HG03039 (cell line): ENCODE measurements at regions not wholly inside any gene's neighbourhood (a gene's known extent, or its start where the extent isn't known, plus 50 kb on each side); places are given as distances from the start of the nearest gene placed in this dataset.

ENCODE experiments used
- ATAC-seq: cut with Tn5 transposase; IDR thresholded peaks from one replicate; pipeline ENCODE4 v1.9.1; 2021; ENCODE audit warnings: mild to moderate bottlenecking, moderate library complexity; ENCODE audit not compliant: unreplicated experiment

DNA sequence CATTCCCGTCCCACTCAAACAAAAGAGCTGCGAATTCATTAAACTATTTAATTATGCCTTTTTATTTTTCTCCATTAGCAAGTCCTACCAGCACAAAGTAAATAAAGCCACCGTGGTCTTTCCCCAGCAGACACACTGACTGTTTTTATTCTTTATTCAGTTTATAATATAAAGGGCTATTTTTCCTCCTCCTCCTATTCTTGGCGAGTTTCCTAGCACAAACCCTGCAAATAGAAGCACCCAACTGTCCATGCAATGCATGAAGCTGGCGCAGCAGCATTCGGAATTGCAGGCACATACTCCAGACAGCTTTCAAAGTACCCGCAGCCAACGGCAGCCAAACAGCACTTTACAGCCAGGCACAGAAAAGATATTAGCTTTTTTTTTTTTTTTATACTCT lies 583.4 kb upstream of the PSMD7 start:
- ATAC-seq, result no peak

DNA sequence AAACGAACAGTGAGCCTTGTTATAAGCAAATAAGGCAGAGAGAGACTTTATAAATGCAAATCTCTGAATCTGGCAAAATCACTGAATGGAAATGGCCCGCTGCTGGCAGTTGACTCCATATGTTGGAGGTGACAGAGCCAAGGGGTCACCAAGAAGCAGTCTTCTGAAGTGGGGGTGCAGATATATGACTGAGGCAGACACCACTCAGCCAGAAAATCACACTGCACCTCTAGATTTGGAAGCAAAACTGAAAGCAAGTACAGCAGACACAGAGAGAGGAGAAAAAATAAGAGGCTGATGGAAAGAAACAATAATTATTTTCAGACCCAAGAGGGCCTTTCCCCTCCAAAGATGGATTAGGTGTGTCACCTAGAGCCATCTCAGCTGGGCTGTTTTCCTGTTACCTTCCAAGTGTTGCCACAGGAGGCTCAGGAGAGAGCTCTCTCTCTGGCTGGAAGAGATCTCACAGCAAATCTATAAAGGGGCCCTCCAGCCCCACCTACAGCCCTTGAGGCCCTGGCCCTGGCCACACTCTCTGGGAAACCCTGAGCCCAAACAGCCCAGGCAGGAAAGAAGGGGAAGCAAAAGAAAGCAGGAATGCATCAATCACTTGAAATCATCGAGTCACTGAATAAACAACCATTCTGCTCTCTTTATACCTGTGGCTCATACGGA lies 585.1 kb upstream of the PSMD7 start:
- no peak for ATAC-seq

DNA sequence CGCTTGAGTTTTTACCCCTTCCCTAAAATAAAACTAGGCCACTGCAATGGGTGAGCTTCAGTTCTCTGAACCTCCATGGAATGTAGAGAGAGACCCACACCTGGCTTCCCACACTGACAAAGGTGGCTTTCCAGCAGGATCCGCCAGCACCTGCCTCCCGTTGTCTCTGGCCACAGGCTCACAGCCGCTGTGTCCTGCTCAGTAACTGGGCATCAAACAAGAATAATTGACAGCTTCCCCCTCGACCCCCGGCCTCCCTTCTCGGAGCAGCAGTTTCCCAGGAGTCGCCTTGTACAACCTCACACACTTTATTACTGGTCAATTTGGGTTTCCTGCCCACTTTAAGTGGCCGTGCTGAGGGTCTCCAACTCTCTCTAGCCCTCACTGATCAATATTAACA lies 586.1 kb upstream of the PSMD7 start:
- ATAC-seq, result no peak

DNA sequence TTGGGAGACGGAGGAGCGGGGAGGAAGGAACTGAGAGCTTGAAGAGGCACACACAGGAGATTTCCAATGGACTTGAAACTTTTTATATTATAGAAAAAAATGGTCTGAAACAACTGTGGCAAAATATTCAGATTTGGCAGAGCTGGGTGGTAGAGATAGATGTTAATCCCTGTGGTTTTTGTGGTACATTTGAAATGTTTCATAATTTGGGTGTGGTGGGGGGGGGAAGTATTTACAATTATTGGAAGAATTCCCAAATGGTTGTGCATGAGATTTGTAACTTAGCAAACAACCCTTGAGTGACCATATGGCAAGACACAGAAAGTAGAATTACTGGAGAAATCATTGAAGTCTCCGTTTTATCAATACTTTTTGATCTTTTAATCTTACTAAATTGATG lies 588.8 kb upstream of the PSMD7 start:
- ATAC-seq, result no peak

DNA sequence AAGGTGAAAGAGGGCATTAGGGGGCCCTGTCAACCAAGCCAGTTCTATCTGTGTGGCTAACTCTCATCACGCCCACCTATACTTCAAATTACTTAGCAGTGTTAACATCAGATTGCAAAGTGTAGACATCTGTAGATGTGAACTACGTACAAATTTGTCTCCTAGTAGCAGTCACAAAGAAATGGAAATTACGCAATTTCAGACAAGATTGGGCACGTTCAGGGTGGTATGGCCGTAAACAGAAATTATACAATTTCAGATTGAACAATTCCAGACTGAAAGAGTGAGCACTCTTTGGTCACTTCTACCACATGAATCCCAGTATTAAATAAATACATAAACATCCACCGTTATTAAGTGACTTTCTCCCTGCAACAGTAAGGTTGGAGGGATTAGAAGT lies 592.7 kb upstream of the PSMD7 start:
- ATAC-seq, result no peak

DNA sequence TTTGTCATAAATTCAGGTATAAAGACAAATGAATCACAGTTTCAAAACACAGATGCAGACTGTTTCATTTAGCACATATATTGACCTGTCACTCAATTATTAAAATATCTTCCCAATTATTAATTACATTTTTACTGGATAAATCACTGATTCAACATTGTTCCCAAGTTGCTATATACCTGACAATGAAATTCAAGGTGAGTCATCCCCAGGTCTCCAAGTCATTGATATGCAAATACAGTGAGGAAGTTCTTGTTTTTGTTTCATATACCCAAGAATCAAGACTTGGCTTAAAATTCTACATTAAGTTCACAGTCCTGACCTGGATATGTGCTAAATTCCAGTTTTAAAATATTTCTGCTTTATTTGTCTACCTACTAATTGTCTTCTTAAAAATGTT lies 599.3 kb upstream of the PSMD7 start:
- ATAC-seq, result no peak

DNA sequence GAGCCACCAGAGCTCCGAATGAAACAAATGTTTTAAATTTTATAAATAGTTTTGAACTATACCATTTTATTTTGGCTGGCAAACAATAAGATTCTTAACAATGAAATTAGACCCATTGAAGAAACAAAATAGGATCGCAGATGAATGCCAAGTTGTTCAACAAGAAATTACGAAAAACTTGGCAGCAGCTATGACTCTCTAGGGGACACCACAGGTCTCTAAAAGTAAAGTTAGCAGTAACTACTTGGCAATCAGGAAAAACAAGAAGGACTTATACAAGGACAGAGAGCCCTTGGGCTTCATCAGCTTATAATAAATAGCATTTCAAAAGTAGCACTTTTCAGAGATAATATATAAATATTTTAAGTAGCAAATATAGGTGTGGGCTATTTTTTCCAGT lies 603.8 kb upstream of the PSMD7 start:
- no peak for ATAC-seq

DNA sequence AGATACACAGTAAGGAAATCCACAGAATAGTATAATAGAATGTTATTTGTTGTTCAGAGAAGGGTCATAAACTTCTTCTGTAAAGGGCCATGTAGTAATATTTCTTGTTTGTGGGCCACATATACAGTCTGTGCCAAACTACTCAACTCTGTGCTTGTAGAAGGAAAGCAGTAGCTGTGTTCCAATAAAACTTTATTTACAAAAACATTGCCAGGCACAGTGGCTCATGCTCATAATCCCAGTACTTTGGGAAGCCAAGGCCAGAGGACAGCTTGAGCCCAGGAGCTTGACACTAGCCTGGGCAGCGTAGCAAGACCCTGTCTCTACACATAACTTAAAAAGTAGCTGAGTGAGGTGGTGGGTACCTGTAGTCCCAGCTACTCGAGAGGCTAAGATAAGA lies 612.8 kb upstream of the PSMD7 start:
- ATAC-seq, result no peak

DNA sequence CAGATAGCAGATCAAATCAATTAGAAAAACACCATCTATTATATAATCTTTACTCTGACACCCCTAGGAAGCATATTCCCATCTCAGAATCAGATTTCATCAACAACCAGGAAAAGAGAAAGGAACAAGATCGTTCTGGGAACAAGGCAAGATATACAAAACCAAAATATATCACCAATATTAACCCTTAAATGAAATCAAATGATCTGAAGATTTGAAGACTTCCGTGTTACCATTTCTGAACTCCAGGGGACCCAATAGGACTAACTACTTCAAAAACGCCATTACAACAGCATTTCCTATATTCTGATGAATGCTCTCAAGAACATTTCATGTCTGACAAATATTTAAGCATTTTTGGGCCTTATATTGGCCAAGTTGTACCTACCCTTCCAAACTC lies 624.2 kb upstream of the ZFHX3 start:
- no peak for ATAC-seq

DNA sequence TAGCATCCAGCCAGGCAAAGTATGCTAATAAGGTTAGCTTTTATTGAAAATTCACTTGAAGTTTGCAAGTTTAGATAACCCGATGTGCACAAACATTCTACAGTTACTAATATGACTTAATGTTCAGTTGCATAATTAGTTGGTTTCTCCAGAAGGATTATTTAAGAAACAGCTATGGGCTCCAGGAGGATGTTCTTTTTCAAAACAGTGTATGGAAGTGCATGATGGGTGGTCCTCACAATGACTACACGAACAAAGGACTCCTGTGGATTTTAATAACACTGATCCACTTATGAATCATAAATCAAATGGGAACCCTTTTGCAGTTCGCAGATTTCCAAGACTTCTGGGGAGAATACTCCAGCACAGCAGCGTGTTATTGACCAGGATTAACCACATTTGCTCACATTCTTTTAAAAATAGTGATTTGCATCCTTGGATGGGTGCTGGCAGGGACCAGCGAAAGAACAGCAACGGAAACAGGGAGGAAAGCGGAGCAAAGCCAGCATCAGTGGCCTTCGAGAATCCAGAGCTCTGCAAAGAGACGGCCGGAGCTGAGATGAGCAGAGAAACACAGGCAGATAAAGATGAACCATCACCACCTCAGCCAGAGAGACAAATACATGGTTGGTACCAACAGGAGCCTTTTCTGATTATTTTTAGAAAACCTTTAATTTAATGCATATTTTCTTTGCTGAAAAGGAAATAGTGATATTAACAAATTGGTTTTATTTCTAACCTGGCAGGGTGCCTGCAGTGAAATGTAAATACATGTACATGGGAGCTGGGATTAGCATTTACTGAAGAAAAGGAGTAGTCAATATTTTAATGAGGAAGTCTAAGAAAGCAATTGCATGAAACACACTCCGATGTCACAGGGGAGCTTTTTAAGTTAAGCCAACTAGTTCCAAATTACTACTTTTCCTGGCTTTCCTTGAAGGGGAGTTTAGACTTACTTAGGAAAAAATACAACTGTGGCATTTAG lies 623.2 kb upstream of the ZFHX3 start:
- no peak for ATAC-seq

DNA sequence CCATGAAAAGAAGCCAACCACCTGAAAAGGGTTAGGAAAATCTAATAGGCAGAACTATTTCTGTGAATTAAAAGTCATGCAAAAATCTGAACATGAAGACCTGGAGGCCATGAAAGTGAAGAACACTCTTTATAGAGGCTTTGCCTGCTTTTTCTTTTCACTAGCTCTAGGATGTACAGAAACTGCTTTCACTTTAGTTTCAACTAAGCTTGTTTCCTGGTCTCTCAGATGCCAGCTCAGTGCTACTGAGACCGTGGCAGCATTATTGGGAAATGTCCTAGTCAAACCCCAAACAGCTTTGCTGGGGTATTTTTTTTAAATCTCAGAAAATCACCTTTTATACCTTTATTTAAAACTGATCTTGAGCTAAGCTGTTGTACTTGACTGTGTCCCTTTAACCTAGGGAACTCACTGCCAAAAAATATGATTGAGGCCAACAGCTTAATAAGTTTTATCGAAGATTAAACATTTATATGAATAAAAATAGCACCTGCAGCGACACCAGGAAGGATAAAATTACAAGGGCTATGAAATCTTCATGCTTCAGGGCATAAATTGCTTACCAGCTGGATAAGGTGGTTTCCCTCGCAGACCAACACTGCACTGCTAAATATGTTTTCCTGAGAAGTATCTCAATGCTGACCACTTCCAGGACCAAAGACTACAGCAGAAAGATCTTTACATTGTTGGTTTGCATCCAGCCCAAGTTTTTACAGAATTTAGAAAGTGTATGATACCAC lies 621.8 kb upstream of the ZFHX3 start:
- ATAC-seq, result no peak

DNA sequence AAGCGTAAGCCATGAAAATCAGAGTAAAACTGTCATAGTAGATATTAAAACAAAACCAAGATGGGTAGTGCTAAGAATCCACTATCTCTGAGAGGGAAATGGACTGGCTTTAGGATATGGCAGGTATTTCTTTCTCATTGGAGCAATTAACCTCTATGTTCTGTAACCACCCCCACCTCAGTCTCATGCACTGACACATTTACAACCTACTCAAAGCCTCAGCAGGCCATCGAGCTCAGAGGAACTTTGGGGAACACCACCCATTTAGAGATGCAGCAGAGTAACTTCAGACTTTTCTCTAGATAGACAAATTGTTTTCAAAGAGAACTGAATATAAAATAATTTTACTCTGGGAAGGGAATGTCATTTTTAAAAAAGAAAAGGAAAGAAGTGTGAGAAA lies 615.8 kb upstream of the ZFHX3 start:
- ATAC-seq, result no peak

DNA sequence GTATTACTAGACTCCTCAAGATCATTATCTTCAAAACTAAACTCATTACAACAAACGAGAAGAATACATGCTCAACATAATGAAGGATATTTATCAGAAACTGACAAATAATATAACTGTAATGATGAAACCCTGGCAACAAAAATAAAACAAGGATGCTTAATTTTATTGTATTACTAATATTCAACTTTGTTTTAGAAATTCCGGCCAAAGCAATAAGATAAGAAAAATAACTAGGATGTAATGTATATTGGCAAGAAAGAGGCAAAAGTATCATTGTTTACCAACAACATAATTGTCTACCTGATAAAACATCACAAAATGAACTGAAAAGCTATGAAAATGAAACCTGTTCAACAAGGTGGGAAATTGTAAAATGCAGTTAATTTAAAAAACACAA lies 588.3 kb upstream of the ZFHX3 start:
- no peak for ATAC-seq

DNA sequence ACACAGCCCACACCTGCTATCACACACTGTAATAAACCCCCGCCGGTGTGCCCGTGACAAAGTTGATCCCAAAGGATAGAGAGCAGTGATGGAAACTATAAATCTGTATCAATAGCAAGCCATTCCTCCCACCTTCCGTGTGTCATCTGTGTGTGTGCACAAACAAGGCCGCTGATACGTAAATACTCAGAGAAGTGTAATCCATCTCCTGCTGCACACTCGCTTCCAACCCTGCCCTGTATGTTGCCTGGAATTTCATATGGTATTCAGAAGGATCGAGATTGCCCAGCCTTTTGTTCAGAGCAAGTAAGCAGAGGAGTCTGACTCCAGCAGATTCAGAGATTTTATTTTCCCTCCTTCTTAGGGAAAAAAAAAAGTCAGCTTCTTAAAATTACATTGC lies 581.1 kb upstream of the ZFHX3 start:
- no peak for ATAC-seq

DNA sequence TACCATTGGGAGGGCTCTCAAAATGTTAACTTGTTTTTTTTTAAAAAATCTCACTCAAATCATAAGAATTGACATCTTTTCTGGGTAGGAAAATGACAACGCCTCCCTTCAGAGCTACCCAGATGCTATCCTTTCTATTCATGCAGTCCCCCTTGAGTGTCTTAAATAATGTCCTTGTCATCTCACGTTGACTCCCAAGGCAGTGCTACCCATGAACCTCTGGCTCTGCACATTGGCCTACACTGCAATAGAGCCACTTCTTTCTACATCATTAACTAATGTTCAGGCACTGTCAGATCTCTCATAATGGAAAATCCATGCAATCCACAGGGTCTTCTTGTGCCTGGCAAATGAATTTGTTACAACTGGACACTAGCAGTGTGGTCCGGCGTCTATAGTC lies 569.8 kb upstream of the ZFHX3 start:
- ATAC-seq, result no peak

DNA sequence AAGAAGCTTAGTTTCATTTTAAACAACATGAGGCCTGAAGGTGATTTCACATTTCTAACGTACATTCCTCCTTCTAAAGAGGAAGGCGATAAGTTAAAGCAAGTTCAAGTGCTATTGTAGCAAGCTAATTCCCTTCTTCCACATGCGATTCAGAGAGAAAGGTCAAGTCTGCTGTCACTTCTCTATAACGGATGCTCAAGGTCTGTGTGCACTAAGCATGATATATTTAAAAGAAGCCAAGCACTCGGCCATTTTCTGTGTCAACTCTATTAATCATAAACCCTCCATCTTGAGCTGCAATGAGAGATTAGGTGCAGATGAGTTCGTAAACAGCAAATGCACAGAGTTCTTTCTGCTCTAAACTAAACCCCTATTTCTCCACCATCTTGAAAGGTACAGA lies 568.8 kb upstream of the ZFHX3 start:
- ATAC-seq, result no peak

DNA sequence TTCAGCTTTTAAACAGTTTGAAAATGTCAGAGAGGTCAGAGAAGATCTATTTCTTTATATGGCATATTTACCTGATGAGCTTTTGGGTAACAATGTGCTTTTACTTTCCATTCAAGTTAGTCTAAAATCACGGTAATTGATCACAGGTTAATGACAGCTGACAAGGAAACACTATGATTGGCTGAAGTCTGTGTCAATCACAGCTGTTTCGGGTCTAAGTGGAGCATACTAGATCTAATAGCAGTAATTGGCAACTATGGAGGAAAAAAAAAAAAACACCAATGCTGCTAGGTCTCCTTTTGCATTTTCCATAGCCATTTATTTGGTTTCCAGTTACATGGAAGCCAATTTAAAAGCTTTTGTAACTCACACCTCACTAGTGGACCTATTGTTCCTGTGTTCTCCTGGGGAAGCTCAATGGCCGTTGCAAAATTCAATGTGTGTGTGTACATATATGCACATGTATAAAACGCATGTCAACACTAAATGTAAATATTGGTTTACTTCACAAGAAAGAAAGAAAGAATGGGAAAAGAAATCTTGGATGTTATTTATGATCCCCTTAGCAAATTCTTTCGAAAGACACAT lies 568.3 kb upstream of the ZFHX3 start:
- no peak for ATAC-seq

DNA sequence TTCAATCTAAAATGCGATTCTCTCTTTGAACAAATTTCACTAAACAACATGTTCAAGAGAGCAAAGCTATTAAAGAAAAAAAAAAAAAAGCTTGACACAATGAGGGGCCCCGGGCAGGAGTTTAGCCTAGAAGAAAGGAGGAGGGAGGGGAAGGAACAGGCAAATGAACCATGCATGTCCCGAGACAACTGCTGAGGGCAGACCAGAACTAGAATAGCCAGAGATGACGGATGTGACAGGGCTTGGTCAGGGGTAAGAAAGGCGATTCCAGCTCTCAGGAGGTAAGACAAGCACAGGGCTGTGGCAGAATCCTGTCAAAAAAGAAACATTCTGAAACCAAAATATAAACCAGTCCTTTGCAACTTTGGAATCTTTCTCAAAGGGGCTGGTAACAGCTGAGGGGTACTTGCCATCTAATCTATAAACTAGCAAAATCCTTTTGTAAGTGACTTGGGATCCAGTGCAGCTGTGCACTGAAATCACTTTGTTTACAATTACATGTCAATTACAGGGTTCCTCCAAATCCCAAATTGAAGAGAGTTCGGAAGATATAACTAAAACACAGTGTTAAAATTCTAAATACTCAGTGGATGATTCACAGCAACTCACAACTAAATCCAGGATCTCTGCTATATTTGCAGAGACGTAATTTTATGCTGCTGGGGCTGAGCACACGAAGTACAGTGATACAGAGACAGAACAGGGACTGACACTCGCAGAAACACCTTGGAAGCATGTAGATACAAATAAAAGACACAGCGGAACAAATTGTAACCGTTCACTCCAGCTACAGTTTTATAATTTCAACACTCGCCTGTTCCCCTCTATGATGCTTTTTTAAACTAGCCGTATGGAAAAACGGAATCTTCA lies 567.4 kb upstream of the ZFHX3 start:
- ATAC-seq, result no peak

DNA sequence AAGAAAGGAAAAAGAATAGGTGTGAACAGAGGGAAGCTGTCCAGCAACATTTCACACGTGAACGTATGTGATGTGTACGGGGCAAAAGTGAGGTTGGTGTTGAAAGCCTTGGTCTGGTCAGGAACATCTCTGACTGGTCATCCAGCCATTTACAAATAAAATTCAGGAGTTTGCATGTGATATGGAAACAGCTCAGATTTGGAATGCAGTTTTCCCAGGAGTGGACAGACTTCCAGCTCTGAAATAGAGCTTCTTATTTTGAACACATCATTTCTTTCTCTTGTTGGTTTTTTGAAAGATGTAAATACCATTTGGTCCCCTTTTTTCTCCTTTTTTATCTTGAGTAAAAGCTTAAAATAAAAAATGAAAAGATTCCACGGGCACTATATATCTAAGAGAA lies 566.2 kb upstream of the ZFHX3 start:
- no peak for ATAC-seq

DNA sequence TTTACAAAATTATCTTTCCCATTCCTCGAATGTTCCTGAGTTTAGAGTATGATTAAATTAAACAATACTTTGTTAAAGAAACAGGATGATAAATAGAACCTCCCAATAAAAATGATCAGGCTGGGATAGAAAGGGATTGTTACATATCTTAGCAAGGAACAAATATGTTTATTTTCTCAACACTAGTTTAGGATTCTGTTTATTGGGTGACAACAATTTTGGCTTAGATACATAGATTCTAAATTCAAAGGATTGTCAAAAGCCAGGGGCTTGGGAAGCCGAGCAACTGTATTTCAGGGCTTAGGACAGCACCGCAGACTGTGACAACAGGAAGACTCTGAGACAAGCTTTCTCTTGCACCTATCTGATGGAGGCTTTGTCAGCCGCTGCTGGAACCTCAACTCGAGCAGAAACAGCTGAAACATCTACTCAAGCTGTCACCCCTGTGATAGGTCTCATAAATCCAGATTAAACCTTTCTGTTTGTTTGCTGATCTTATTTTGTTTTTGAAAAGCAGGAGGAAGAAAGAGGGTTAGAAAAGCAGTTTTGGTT lies 562.8 kb upstream of the ZFHX3 start:
- ATAC-seq, result no peak
